ENCODE measurements at regions not wholly inside any gene's neighbourhood (a gene's known extent, or its start where the extent isn't known, plus 50 kb on each side); places are given as distances from the start of the nearest gene placed in this dataset.

DNA sequence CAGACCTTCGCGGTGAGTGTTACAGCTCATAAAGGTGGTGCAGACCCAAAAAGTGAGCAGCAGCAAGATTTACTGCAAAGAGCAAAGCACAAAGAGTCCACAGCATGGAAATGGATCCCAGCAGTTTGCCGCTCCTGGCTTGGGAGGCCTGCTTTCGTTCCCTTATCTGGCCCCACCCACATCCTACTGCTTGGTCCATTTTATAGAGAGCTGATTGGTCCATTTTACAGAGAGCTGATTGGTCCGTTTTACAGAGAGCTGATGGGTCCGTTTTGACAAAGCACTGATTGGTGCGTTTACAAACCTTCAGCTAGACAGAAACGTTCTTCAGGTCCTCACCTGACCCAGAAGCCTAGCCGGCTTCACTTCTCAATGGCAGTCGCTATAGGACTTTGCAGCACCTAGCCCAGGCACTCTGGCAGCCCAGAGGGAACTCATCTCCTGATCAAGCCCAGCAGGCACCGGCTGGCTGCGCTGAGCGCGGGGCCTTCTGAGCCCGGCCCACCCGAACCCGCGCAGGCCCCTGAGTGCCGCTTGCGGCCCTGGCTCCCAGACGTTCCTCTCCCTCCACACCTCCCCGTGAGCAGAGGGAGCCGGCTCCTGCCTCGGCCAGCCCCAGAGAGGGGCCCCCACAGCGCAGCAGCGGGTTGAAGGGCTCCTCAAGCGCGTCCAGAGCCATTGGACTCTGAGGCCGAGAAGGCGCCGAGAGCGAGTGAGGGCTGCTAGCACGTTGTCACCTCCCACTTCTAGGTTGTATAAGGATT is 200.3 kb downstream of the LMO4 start:
- DNase-seq (ENCODE audit: low read depth, low spot score) = no peak
- in situ Hi-C loops (cut with HindIII; ENCODE audit: low pct_unique_long_range_greater_than_20kb, low sequenced_read_pairs) = no loop called here

DNA sequence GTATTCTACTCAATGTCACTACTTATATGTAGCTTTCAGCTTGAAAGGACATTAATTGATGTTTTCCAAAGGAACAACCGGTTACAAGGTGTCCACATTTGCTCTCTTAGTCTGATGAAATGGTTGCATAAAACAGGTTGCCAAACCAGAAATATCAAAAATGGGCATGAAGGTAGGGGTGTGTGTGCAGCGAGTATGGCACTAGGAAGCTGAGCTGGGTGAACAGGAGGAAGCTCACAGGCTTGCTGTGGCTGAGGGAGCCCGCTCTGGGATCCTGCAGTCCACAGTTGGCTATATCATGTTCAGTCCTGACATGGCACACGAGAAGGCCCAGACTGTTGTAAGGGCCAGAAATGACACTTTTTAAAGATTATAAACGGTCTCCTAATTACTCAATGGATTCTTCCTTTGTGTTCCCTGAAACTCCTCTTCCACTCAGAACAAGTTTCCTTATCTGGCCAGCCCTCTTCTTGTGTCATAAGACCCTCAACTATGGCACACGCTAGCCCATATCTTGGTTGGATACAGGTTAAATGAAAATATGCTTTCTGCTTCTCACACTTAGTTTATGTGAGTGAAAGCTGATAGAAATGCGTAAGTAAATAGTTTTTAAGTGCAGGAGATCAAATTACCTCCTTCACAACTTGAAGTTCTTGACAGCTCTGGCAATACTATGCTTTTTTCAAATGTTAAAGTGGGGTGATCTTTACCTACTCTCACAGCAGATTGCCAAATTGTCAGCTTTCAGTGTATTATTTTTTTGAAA is 201.5 kb downstream of the LMO4 start:
- in situ Hi-C loops (cut with HindIII; ENCODE audit: low pct_unique_long_range_greater_than_20kb, low sequenced_read_pairs) = no loop called here
- no peak for DNase-seq (ENCODE audit: low read depth, low spot score)

DNA sequence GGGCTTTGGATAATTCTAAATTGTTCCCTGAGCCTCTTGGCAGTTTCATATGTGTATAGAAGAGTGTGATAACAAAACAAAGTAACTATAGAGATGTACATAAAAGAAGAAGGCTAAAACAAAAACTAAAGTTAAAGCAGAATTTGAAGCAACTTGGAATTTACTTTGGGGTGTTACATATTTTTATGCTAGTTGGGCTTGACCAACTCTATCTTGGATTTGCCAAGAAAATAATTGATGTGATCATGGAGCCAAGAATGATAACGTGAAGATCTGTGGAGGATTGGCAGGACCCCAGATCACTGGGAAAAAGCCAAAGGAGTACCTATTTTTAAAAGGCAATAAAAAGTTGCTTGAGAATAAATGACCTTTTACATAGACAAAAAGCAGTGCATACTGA is 206.9 kb downstream of the LMO4 start:
- in situ Hi-C loops (cut with HindIII; ENCODE audit: low pct_unique_long_range_greater_than_20kb, low sequenced_read_pairs) = no loop called here
- DNase-seq (ENCODE audit: low read depth, low spot score) = no peak

DNA sequence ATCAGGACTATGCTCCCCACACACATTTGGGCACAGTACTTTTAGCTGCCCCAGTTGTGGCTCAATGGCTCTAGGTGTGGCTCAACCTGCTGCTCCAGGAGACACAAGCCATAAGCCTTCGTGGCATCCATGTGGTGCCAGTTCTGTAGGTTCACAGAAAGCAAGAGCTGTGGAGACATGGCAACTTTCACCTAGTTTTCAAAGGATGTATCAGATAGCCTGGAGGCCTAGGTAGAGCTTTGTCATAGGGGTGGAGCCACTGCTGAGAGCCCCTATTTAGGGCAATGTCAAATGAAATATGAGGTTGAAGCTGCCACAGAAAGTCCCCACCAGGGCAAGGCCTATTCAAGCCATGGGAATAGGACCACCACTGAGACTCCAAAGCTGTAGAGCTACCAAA is 210.5 kb downstream of the LMO4 start:
- no peak for DNase-seq (ENCODE audit: low read depth, low spot score)
- in situ Hi-C loops (cut with HindIII; ENCODE audit: low pct_unique_long_range_greater_than_20kb, low sequenced_read_pairs) = no loop called here

DNA sequence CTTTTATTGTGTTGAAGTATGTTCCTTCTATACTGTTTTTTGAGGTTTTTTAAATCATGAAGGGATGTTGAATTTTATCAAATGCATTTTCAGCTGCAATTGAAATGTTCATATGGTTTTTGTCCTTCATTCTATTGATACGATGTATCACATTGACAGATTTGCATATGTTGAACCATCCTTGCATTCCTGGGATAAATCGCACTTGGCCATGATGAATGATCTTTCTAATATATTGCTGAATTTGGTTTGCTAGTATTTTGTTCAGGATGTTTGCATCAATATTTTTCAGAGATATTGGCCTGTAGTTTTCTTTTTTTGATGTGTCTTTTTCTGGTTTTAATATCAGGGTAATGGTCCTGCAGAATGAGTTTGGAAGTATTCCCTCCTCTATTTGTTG is 214.0 kb downstream of the LMO4 start:
- DNase-seq (ENCODE audit: low read depth, low spot score) = no peak
- in situ Hi-C loops (cut with HindIII; ENCODE audit: low pct_unique_long_range_greater_than_20kb, low sequenced_read_pairs) = no loop called here

DNA sequence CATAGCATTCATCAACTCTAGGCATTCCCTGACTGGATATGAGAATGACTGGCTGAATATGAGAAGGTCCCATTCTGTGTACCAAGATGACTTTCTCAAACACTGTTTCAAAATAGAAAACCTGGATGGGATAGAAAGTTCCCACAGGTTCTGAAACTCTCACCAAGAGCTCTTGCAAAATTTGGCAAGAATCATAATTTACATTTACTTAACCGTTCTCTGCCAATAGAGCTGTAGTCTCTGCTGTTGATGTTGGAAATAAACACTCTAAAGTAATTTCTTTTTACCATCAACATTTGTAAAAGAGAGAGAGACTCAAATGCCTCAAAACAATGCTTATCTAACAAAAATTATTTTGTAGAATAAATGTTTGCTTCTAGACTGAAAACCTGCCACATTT is 221.1 kb downstream of the LMO4 start:
- DNase-seq (ENCODE audit: low read depth, low spot score) = no peak
- in situ Hi-C loops (cut with HindIII; ENCODE audit: low pct_unique_long_range_greater_than_20kb, low sequenced_read_pairs) = no loop called here

DNA sequence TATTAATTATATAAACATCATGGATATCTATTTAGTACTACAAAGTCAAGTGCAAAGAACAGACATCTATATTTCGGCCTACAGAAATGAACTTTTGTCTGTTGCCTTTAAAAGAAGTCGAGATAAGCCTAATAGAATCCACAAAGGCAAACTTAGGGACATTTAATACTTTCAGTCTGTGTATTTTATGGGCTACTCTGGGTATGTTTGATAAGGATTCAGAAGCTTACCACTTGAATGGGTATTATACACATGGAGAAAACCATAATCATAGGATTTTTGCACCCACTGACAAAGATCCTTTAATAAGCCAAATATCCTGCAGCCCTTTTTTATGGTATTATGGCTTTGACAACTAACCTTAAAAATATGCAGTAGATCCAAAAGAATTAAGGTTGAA is 224.8 kb downstream of the LMO4 start:
- in situ Hi-C loops (cut with HindIII; ENCODE audit: low pct_unique_long_range_greater_than_20kb, low sequenced_read_pairs) = no loop called here
- no peak for DNase-seq (ENCODE audit: low read depth, low spot score)

DNA sequence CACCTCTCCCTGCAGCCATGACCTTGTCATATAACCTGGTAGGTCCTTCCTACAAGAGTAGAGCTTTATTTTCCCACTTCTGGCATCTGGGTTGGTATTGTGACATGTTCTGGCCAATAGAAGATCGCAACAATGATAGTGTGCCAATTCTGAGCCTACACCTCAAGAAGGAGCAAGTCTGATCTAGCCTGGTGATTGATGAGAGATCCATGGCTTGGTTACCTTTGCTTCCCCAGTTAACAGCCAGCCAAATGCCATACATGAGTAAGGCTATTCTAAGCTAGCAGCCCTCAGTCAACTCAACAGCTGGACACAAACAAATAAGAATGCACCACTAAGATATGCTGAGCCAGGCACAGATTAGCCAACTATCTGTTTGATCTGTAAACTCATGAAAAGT is 226.7 kb downstream of the LMO4 start:
- in situ Hi-C loops (cut with HindIII; ENCODE audit: low pct_unique_long_range_greater_than_20kb, low sequenced_read_pairs) = no loop called here
- DNase-seq (ENCODE audit: low read depth, low spot score) = no peak

DNA sequence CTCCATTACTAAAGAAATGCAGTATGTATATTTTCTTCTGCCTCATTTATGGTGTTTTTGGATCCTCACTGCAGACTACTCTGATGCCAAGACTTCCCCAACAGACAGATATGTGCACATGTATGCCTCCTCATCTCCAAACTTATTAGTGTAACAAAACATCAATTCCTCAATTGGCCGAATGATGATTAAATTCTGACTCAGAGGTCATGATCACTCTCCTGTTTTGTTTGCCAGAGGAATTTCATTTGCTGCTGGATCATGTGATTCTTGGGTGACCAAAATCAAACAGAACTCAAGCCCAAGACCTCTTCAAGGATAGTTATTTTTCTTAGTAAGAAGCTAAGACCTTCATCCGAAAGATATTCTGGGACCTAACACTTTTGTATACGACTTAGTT is 227.6 kb downstream of the LMO4 start:
- no peak for DNase-seq (ENCODE audit: low read depth, low spot score)
- in situ Hi-C loops (cut with HindIII; ENCODE audit: low pct_unique_long_range_greater_than_20kb, low sequenced_read_pairs) = no loop called here

DNA sequence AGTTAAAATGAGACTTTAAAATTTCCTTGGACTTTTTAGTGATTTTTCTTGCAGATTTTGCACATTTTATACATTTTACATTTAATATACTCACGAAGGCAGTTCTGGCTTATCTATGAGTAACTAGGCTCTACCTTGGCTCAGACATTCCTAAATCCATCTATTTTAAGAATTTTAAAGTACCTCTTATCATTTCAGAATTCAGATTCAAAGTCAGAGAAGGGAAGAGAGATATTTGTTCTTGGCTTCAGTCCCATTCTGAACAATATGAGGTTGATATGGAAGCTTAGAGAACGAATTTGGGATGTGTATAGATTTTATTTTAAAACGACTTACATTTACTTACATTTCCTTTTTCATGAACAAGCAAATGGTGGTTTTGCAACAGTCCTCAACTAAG is 230.2 kb downstream of the LMO4 start:
- in situ Hi-C loops (cut with HindIII; ENCODE audit: low pct_unique_long_range_greater_than_20kb, low sequenced_read_pairs) = no loop called here
- DNase-seq (ENCODE audit: low read depth, low spot score) = no peak

DNA sequence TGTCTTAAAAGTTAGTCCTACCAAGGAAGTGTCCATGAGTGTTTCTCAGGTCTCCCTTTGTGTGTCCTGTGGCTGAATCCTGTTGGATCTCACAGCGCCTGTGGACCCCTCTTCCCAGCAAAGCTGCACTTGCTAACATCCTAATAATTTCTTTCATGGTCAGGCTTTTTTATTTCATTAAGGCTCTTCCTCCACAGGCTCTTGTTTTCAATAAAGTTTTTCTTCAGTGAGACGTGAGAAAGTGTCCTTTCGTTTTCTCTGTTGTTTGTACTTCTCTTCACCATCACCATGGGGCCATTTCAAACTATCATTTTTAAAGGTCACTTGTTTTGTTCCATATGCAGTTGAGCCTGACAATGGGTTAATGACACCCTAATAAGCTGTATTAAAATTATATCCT is 231.5 kb downstream of the LMO4 start:
- no peak for DNase-seq (ENCODE audit: low read depth, low spot score)
- in situ Hi-C loops (cut with HindIII; ENCODE audit: low pct_unique_long_range_greater_than_20kb, low sequenced_read_pairs) = no loop called here

DNA sequence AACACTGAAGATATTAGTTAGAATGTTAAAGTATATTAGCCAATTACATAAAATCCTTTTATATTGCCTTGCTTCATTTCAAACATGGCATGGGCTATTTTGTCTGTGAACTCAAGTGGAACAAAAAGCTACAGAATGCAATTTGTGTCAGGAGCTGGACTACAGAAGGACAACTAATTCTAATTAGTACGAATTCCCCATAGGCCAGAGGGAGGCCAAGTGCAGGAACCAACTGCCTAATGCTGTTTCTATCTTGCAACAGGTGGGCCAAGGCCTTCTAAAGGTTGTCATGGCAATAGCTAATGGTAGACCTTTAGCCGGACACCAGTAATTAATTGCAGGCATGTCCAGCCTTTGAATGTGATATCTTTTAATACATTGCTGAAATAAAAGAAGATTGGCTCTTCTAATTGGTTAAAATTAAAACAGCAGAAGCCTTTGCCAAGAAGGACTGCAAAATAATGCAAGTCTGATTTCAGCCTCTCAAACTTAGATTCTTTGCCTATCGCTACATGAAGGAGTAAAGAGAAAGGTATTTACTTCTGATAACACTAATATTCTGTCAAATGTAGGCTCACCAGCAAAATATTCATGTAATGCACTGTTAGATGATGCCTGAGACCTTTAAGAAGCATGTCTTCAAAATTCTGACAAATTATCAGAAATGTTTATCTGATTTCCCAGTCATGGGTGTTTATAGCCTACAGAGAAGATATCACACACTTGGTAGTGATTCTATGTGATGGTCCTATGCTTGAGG is 232.1 kb downstream of the LMO4 start:
- DNase-seq (ENCODE audit: low read depth, low spot score) = no peak
- in situ Hi-C loops (cut with HindIII; ENCODE audit: low pct_unique_long_range_greater_than_20kb, low sequenced_read_pairs) = no loop called here

DNA sequence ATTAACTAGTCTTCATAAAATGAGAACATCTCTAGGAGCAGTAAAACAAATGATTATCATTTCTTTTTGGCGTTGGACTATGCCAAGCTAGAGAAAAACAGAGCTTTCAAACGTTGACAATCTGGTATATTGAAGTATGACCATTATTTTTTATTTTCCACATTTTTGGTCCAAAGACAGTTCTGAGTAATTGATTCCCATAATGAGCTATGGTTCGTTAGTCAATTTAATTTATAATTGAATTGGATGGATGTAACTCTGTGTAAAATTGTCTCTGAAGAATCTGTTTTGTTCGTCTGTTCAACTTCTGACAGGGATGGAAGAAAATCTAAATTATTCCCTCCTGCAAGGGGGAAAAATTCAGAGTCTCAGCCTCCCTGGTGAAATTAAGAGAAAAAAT is 234.5 kb downstream of the LMO4 start:
- in situ Hi-C loops (cut with HindIII; ENCODE audit: low pct_unique_long_range_greater_than_20kb, low sequenced_read_pairs) = no loop called here

DNA sequence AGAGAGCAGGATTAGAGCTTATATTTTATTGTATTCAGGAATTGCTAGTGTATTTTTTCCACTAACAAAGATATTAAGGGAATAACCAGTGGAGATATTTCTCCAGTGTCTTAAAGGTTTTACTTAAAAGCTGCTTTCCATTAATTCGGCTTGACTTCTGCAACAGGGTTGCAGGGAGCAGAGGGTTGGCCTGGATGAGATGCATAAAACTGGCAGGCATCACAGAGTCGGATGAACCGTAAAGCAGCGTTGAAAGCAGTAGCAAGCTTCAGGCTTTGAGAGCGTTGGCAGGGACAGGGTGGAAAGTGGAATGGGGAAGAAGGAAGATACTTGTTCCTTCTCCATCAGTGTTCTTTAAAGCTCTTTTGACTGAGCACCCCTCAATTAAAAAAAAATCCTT is 237.2 kb downstream of the LMO4 start:
- in situ Hi-C loops (cut with HindIII; ENCODE audit: low pct_unique_long_range_greater_than_20kb, low sequenced_read_pairs) = no loop called here
- no peak for DNase-seq (ENCODE audit: low read depth, low spot score)

More for the DNA sequence above, 234.5 kb downstream of the LMO4 start:
- DNase-seq (ENCODE audit: low read depth, low spot score) = no peak

DNA sequence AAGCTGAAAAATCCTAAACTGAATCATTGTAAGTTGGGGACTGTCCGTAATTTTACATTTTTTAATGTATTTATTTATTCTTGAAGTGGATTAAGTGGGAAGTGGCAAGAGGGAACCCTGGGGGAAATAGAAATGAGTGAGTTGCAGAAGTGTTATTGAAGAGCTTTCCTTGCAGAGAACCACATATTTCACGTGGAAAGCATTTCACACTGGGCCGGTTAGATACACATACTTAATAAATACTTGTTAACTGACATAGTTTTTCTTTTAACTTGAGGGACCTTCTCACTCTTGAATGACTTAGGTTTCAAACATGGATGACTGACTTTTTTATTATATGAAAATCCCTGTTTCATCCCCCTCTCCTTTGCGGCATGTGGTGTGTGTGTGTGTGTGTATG is 239.3 kb downstream of the LMO4 start:
- DNase-seq (ENCODE audit: low read depth, low spot score) = no peak
- in situ Hi-C loops (cut with HindIII; ENCODE audit: low pct_unique_long_range_greater_than_20kb, low sequenced_read_pairs) = no loop called here

DNA sequence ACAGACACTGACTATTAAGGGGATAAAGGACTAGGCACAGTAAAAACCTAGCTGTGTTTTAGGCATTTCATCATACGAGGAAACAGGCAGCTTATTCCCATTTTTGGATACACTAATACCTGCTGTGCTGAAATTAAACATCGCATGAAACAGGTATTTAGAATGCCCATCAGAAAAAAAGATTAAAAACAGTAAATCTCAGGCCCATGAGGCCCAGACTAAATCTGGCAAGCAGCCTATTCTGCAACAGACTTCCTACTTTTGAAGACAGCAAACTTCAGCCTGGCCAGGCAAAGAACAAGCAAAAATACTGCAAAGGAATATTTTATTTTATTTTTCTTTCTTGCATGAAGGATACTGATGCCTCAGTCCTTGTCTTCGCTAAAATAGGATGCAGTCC is 240.2 kb downstream of the LMO4 start:
- DNase-seq (ENCODE audit: low read depth, low spot score) = no peak
- in situ Hi-C loops (cut with HindIII; ENCODE audit: low pct_unique_long_range_greater_than_20kb, low sequenced_read_pairs) = no loop called here

DNA sequence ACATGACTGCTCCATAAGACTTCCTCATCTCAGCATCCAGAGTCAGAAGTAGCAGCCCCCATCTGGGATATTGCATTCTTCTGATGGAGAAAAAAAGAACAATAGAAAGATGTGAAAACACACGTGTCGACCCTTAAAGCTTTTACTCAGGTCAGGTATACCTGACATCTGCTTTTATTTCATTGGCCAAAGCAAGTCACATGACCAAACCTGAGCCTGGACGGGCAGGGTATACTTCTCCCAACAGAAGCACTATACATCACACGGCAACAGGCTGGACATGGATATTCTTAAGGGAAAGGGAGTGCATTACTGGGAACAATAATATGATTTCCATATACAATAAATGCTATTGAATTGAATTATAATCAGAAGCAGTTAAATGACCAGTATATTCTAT is 243.3 kb downstream of the LMO4 start:
- in situ Hi-C loops (cut with HindIII; ENCODE audit: low pct_unique_long_range_greater_than_20kb, low sequenced_read_pairs) = no loop called here
- DNase-seq (ENCODE audit: low read depth, low spot score) = no peak

DNA sequence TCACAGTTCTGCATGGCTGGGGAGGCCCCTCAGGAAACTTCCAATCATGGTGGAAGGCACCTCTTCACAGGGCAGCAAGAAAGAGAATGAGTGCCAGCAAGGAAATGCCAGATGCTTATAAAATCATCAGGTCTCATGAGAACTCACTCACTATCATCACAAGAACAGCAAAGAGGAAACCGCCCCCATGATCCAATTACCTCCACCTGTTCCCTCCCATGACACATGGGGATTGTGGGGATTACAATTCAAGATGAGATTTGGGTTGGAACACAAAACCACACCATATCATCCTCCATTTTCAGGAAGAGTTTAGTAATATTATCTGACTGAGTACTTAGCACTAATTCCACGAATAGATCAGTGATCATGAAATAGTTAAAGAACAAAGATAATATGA is 244.2 kb downstream of the LMO4 start:
- no peak for DNase-seq (ENCODE audit: low read depth, low spot score)
- in situ Hi-C loops (cut with HindIII; ENCODE audit: low pct_unique_long_range_greater_than_20kb, low sequenced_read_pairs) = no loop called here

DNA sequence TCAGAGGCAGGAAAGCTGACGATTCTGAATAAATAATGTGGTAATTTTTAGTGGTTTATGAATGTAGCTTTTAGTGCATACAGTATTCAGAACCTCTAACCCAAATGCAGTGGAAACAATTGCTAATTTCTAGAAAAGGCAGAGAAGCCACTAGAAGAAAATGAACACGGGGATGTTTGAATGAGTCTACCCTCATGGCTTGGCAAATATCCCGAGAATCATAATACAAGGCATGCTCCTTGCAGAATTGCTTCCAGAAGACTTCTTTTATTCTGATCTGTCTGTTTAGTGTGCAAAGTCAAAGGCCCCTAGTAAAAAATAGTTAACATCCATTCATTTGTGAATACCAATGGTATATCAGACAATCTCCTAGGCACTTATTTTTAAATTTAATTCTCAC is 246.8 kb downstream of the LMO4 start:
- DNase-seq (ENCODE audit: low read depth, low spot score) = no peak
- in situ Hi-C loops (cut with HindIII; ENCODE audit: low pct_unique_long_range_greater_than_20kb, low sequenced_read_pairs) = no loop called here

Measured in SK-MEL-5 (cell line).